Heart left ventricle (tissue), 16 donors: ENCODE measurements at regions not wholly inside any gene's neighbourhood (a gene's known extent, or its start where the extent isn't known, plus 50 kb on each side); places are given as distances from the start of the nearest gene placed in this dataset.

ENCODE experiments used
- ATAC-seq, 4 donors: fragments of 200-7000 bp; cut with Tn5 transposase; one replicate each; pipeline ENCODE4 v1.9.1; 2020 to 2022; ENCODE audit warnings: moderate library complexity in 4 of 4, mild to moderate bottlenecking in 3 of 4, moderate number of reproducible peaks in 1 of 4
- DNase-seq, 5 donors: peaks; one replicate each; pipeline ENCODE4 v3.0.0-alpha.2; 2020
- H3K27ac ChIP-seq, 12 donors: fragments of 200-600 bp; sonication (generic) in 4 of 12; one replicate each; pipeline versions ENCODE4 v1.5.0 to v1.8.0; 2016 to 2022; ENCODE audit warnings: mild to moderate bottlenecking in 2 of 12
- H3K27me3 ChIP-seq, 9 donors: fragments of 200-600 bp; sonication (generic) in 2 of 9; one replicate each; pipeline versions ENCODE4 v1.5.1 to v1.8.0; 2016 to 2022; ENCODE audit warnings: mild to moderate bottlenecking in 3 of 9
- H3K36me3 ChIP-seq, 9 donors: fragments of 200-600 bp; sonication (generic) in 2 of 9; one replicate each; pipeline versions ENCODE4 v1.5.0 to v1.8.0; 2018 to 2022; ENCODE audit warnings: mild to moderate bottlenecking in 2 of 9
- H3K4me1 ChIP-seq, 12 donors: fragments of 200-600 bp; sonication (generic) in 4 of 12; one replicate each; pipeline versions ENCODE4 v1.5.0 to v1.8.0; 2016 to 2022; ENCODE audit warnings: mild to moderate bottlenecking in 3 of 12
- H3K4me3 ChIP-seq, 12 donors: fragments of 200-600 bp; sonication (generic) in 4 of 12; one replicate each; pipeline versions ENCODE4 v1.5.0 to v1.8.0; 2017 to 2022; ENCODE audit warnings: mild to moderate bottlenecking in 9 of 12, moderate library complexity in 4 of 12
- H3K9me3 ChIP-seq, 12 donors: fragments of 200-600 bp; sonication (generic) in 4 of 12; one replicate each; pipeline versions ENCODE4 v1.5.0 to v1.8.0; 2016 to 2022; ENCODE audit warnings: mild to moderate bottlenecking in 1 of 12
- CTCF ChIP-seq, 12 donors: fragments of 200-600 bp; sonication (generic) in 4 of 12; IDR thresholded peaks; one replicate each; pipeline versions ENCODE4 v1.5.0 to v1.8.0; 2018 to 2022; ENCODE audit warnings: antibody characterized with exemption in 12 of 12, mild to moderate bottlenecking in 5 of 12
- POLR2A ChIP-seq, 2 donors: fragments of 450-650 bp; IDR thresholded peaks; one replicate each; pipeline ENCODE4 v1.6.1; 2017; ENCODE audit warnings: antibody characterized with exemption in 2 of 2, mild to moderate bottlenecking in 2 of 2, moderate library complexity in 2 of 2
- WGBS, 4 donors: extraction: QIAGEN DNeasy Blood & Tissue Kit in 2 of 4; methylation state at CpG; one replicate each; pipeline versions ENCODE4 v1.1.5 to v1.1.7; 2013 to 2018; 5-methylcytosine and 5-hydroxymethylcytosine counted together
- intact Hi-C, 10 donors: fragments of 100-400 bp; cut with DNase I; formaldehyde crosslinking; loops; one replicate each; pipeline versions ENCODE4 v1.11.1 to v1.14.2; 2022
- donor health status: ischemic (EF 13 %, LVEDD 7.1; RV severe dilation, severe dysfunction).
- donor health status: healthy with polysubstance abuse.
- donor health status: DM: no; HTN: yes; CAD: no.
- donor health status: DM: no; HTN: no; CAD: no.
- donor health status: ischemic (EF 25% LVEDD 6.9; RV normal size, moderate dysfunction).
- donor health status: ischemic (EF 25% LVEDD 5.7; RV mildly dilated, moderate dysfunction).
- donor health status: healthy.
- donor health status: DM: yes; HTN: yes; CAD: no.
- donor health status: ischemic (EF 35%, LVEDD 5.7; RV mildly dilated, moderate dysfunction).
- donor health status: nonischemic (EF 11% LVEDD 7.7; RV severe dilation, severe dysfunction).
- donor health status: DM: yes; HTN: yes; CAD: no.
- donor health status: PGD.
- donor health status: ischemic (EF 29% LVEDD 5.4; RV normal size, mild dysfunction).
- donor health status: nonischemic (EF 23%, LVEDD 6.1; RV moderate dilation, normal function).

- Histone ChIP-seq H3K9me3 (peaks cover 0 to 20% (median 7%) of the 10 kb centered on the region in 12 donors), H3K36me3 (no peaks in the 10 kb centered on the region), H3K4me3 (no peak overlapping the region), H3K27ac (no peak overlapping the region), H3K27me3 (peaks cover 0 to 11% (median 0%) of the 10 kb centered on the region in 9 donors), H3K4me1 (peaks cover 0 to 8% (median 0%) of the 10 kb centered on the region in 12 donors)
- no peak for TF ChIP-seq CTCF (IDR thresholded peaks at IDR 0.05)
- no peak for TF ChIP-seq POLR2A (IDR thresholded peaks at IDR 0.05)
- no peak for ATAC-seq
- 67 to 100% (median 90%) methylated on average over 2 of the region's 2 CpGs for WGBS, 4 donors
- DNase-seq, result no peak
- intact Hi-C loops, result no loop called here
These were observed 134.5 kb upstream of the C14orf180 start for GRCh38 chr14:104445086-104445485.

GRCh38 chr14:104445832-104446381 lies 133.7 kb upstream of the C14orf180 start:
- DNase-seq, result no peak
- 56 to 76% (median 69%) methylated on average over 11 of the region's 11 CpGs for WGBS, 4 donors
- ATAC-seq, result no peak
- peaks cover 0 to 8% (median 0%) of the 10 kb centered on the region in 12 donors for H3K4me1 ChIP-seq
- H3K9me3 ChIP-seq, result peaks cover 0 to 20% (median 7%) of the 10 kb centered on the region in 12 donors
- TF ChIP-seq CTCF (IDR thresholded peaks at IDR 0.05) (no peak), POLR2A (IDR thresholded peaks at IDR 0.05) (no peak)
- no peaks in the 10 kb centered on the region for H3K36me3 ChIP-seq
- intact Hi-C loops, result no loop called here
- H3K4me3 ChIP-seq, result no peak overlapping the region
- H3K27ac ChIP-seq, result no peak overlapping the region
- peaks cover 0 to 11% (median 0%) of the 10 kb centered on the region in 9 donors for H3K27me3 ChIP-seq

GRCh38 chr14:104446611-104447010 lies 133.0 kb upstream of the C14orf180 start:
- intact Hi-C loops, result no loop called here
- Histone ChIP-seq H3K4me3 (no peak overlapping the region), H3K27ac (no peak overlapping the region), H3K9me3 (peaks cover 0 to 20% (median 7%) of the 10 kb centered on the region in 12 donors), H3K27me3 (peaks cover 0 to 11% (median 0%) of the 10 kb centered on the region in 9 donors), H3K36me3 (no peaks in the 10 kb centered on the region), H3K4me1 (peaks cover 0 to 8% (median 0%) of the 10 kb centered on the region in 12 donors)
- TF ChIP-seq POLR2A (IDR thresholded peaks at IDR 0.05), result no peak
- no peak for TF ChIP-seq CTCF (IDR thresholded peaks at IDR 0.05)
- no peak for DNase-seq
- WGBS, 4 donors, result 82 to 94% (median 87%) methylated on average over 6 of the region's 6 CpGs
- no peak for ATAC-seq

GRCh38 chr14:104447750-104448149 lies 131.8 kb upstream of the C14orf180 start:
- H3K4me1 ChIP-seq, result peaks cover 0 to 8% (median 0%) of the 10 kb centered on the region in 12 donors
- peaks cover 0 to 20% (median 7%) of the 10 kb centered on the region in 12 donors for H3K9me3 ChIP-seq
- no peak overlapping the region for H3K4me3 ChIP-seq
- peak overlapping the region in 1 of 12 donors; percentile 15 for H3K27ac ChIP-seq
- TF ChIP-seq CTCF (IDR thresholded peaks at IDR 0.05) (no peak), POLR2A (IDR thresholded peaks at IDR 0.05) (no peak)
- no peak for DNase-seq
- no peaks in the 10 kb centered on the region for H3K36me3 ChIP-seq
- peaks cover 0 to 11% (median 0%) of the 10 kb centered on the region in 9 donors for H3K27me3 ChIP-seq
- no peak for ATAC-seq
- intact Hi-C loops, result no loop called here
- 81 to 93% (median 85%) methylated on average over 1 of the region's 1 CpG for WGBS, 4 donors
